ENCODE measurements at regions not wholly inside any gene's neighbourhood (a gene's known extent, or its start where the extent isn't known, plus 50 kb on each side); places are given as distances from the start of the nearest gene placed in this dataset.

- no peak for TF ChIP-seq MAFK (IDR thresholded peaks at IDR 0.05; ENCODE audit: low read depth, low read length)
- TF ChIP-seq TAF1 (IDR thresholded peaks at IDR 0.05; ENCODE audit: low read depth, low read length) = no peak
- TF ChIP-seq KDM5A (IDR thresholded peaks at IDR 0.05; ENCODE audit: low read length) = no peak
- no peak for TF ChIP-seq SP2 (IDR thresholded peaks at IDR 0.05; ENCODE audit: low read length)
- TF ChIP-seq RAD21 (IDR thresholded peaks at IDR 0.05 in 1 of 2, conservative IDR thresholded peaks at IDR 0.05 in 1 of 2; ENCODE audit: low read depth in 2 of 2, low read length in 2 of 2) = peak; percentile 48 to 60
These were observed 314.4 kb downstream of the GADD45G start (continued) for GRCh38 chr9:89919171-89919681.

All from H1 (cell line).